Activated naive CD4-positive, alpha-beta T cell treated with anti-CD3 and anti-CD28 coated beads, Interleukin-2, amount 10 ng/mL, durations not matched to agents 7 days and 5 days (primary cell): ENCODE measurements at regions not wholly inside any gene's neighbourhood (a gene's known extent, or its start where the extent isn't known, plus 50 kb on each side); places are given as distances from the start of the nearest gene placed in this dataset.
"Not testable (repeated sequence)": the region's sequence is repeated elsewhere in the genome, so short reads cannot be mapped to it uniquely, and the experiment has no call there.

Experiments
- CTCF ChIA-PET: fragments of 350-600 bp; sonication (Branson Sonifier 250); formaldehyde crosslinking; loops from one replicate; lab custom pipeline; 2021; ENCODE audit warnings: antibody characterized with exemption; lab: Charles Lee
- DNase-seq: peaks from one replicate; pipeline ENCODE4 v3.0.0-alpha.2; 2020
- H3K27ac Mint-ChIP-seq: one replicate; pipeline ENCODE4 v1.8.0; 2021; ENCODE audit warnings: mild to moderate bottlenecking, moderate library complexity, mixed read lengths
- H3K27me3 Mint-ChIP-seq: one replicate; pipeline ENCODE4 v1.8.0; 2021; ENCODE audit warnings: mild to moderate bottlenecking, mixed read lengths
- H3K36me3 Mint-ChIP-seq: one replicate; pipeline ENCODE4 v1.8.0; 2021; ENCODE audit warnings: mixed read lengths
- H3K4me1 Mint-ChIP-seq: one replicate; pipeline ENCODE4 v1.8.0; 2021; ENCODE audit warnings: mixed read lengths
- H3K4me3 Mint-ChIP-seq: one replicate; pipeline ENCODE4 v1.8.0; 2021; ENCODE audit warnings: mild to moderate bottlenecking, moderate library complexity, mixed read lengths
- H3K9me3 Mint-ChIP-seq: one replicate; pipeline ENCODE4 v1.8.0; 2021; ENCODE audit warnings: mixed read lengths

DNA sequence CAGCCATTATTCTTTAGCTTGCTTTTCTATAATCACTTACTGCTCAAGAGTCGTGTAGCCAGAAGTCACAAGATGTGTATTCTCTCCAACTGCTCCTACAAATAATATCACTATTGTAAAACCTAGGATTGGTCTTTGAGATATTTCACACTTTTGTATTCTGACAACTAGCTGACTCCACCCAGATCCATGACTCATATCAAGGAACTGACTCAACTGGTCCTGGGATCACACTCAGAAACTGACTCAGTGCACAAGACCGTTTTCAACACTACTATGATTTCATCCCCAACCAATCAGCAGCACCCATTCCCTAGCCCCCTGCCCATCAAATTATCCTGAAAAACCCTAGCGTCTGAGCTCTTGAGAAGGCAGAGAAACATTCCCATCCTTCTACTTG lies 56.5 kb upstream of the ORC5 start:
- H3K27me3 Mint-ChIP-seq, result peaks cover 4% of the 10 kb centered on the region
- no peak for DNase-seq
- no peak overlapping the region for H3K27ac Mint-ChIP-seq
- no peak overlapping the region for H3K4me3 Mint-ChIP-seq
- H3K36me3 Mint-ChIP-seq, result no peaks in the 10 kb centered on the region
- no peaks in the 10 kb centered on the region for H3K4me1 Mint-ChIP-seq
- CTCF ChIA-PET, result interaction anchor here (0.9 kb wide), 1 partner anchor 12 kb away, joined by 4 read pairs; no protein-coding TSS in a partner anchor
- H3K9me3 Mint-ChIP-seq, result no peaks in the 10 kb centered on the region

DNA sequence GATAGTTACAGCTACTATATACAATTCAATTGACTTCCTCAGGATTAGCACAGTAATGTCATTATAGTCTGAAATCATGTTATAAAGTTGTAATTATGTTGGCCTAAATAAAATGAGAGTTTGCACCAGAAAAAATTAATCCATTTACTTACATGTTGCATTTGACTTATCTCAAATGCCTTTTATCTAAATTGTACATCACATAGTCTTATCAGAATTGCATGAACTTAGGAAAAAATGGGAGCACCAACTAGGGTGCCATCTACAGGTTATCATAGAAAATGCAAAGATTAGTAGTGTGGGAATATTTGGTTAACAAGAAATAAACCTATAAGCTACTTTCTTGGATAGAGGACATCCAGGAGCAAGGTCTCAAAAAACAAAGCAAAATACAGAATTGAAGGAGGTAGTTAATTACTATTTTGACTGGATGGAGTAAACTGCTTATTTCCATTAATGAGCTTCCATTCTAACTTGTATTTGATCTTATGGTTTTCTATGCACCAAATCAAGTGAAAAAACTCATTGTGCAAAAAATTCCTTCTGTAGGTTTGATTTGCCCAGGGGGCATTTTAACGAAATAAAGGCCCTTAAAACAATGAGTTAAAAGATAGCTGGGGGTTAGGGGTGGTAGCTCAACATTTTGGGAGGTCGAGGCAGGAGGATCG lies 60.0 kb upstream of the ORC5 start:
- no peak for DNase-seq
- H3K4me1 Mint-ChIP-seq, result no peaks in the 10 kb centered on the region
- H3K36me3 Mint-ChIP-seq, result no peaks in the 10 kb centered on the region
- H3K27ac Mint-ChIP-seq, result peak overlapping the region; percentile 43
- H3K27me3 Mint-ChIP-seq, result peaks cover 4% of the 10 kb centered on the region
- CTCF ChIA-PET, result interaction anchor here (0.9 to 4.3 kb wide), 6 partner anchors 11 to 693 kb away, joined by 3 to 30 read pairs (median 3); no protein-coding TSS in a partner anchor
- H3K4me3 Mint-ChIP-seq, result no peak overlapping the region
- no peaks in the 10 kb centered on the region for H3K9me3 Mint-ChIP-seq

GRCh38 chr7:104271948-104272347 lies 56.5 kb upstream of the LHFPL3 start:
- Mint-ChIP-seq H3K4me1 (no peaks in the 10 kb centered on the region), H3K9me3 (no peaks in the 10 kb centered on the region), H3K36me3 (no peaks in the 10 kb centered on the region), H3K27ac (no peak overlapping the region), H3K27me3 (peaks cover 4% of the 10 kb centered on the region), H3K4me3 (no peak overlapping the region)
- no peak for DNase-seq
- CTCF ChIA-PET, result no interaction called here

- Mint-ChIP-seq H3K4me3 (no peak overlapping the region), H3K27ac (no peak overlapping the region), H3K27me3 (peaks cover 4% of the 10 kb centered on the region), H3K36me3 (no peaks in the 10 kb centered on the region), H3K4me1 (no peaks in the 10 kb centered on the region), H3K9me3 (no peaks in the 10 kb centered on the region)
- no peak for DNase-seq
- CTCF ChIA-PET, result no interaction called here
Observed at GRCh38 chr7:104272767-104273384, 55.5 kb upstream of the LHFPL3 start.

- no peak for DNase-seq
- no peak overlapping the region for H3K27ac Mint-ChIP-seq
- H3K36me3 Mint-ChIP-seq, result no peaks in the 10 kb centered on the region
- no peaks in the 10 kb centered on the region for H3K9me3 Mint-ChIP-seq
- H3K4me3 Mint-ChIP-seq, result no peak overlapping the region
- no peaks in the 10 kb centered on the region for H3K4me1 Mint-ChIP-seq
- CTCF ChIA-PET, result no interaction called here
- no peaks in the 10 kb centered on the region for H3K27me3 Mint-ChIP-seq
Observed at GRCh38 chr7:104275900-104276299, 52.5 kb upstream of the LHFPL3 start.

GRCh38 chr7:104276730-104277129 lies 51.7 kb upstream of the LHFPL3 start:
- H3K9me3 Mint-ChIP-seq, CTCF ChIA-PET, H3K36me3 Mint-ChIP-seq, H3K4me1 Mint-ChIP-seq, H3K27ac Mint-ChIP-seq, H3K4me3 Mint-ChIP-seq, H3K27me3 Mint-ChIP-seq, DNase-seq: not testable (repeated sequence)
